HG02798 (cell line): ENCODE measurements at regions not wholly inside any gene's neighbourhood (a gene's known extent, or its start where the extent isn't known, plus 50 kb on each side); places are given as distances from the start of the nearest gene placed in this dataset.

Experiments used
- ATAC-seq: cut with Tn5 transposase; IDR thresholded peaks from one replicate; pipeline ENCODE4 v1.9.1; 2021; ENCODE audit warnings: mild to moderate bottlenecking; ENCODE audit not compliant: unreplicated experiment, poor library complexity

- no peak for ATAC-seq
Measured at GRCh38 chr2:220887876-220888275, 684.2 kb downstream of the EPHA4 start.

- ATAC-seq: no peak
Measured at GRCh38 chr2:220890931-220891330, 681.2 kb downstream of the EPHA4 start.

- no peak for ATAC-seq
Measured at GRCh38 chr2:220891405-220891804, 680.7 kb downstream of the EPHA4 start.

- no peak for ATAC-seq
Measured at GRCh38 chr2:220892018-220892634, 680.0 kb downstream of the EPHA4 start.

GRCh38 chr2:220893411-220893810 lies 678.7 kb downstream of the EPHA4 start:
- no peak for ATAC-seq

GRCh38 chr2:220894069-220894468 lies 678.0 kb downstream of the EPHA4 start:
- ATAC-seq: no peak

GRCh38 chr2:220899492-220899891 lies 672.6 kb downstream of the EPHA4 start:
- ATAC-seq: no peak

GRCh38 chr2:220904015-220904414 lies 668.1 kb downstream of the EPHA4 start:
- ATAC-seq: no peak

GRCh38 chr2:220913384-220913783 lies 658.7 kb downstream of the EPHA4 start:
- no peak for ATAC-seq

- no peak for ATAC-seq
Measured at GRCh38 chr2:220915092-220915623, 656.9 kb downstream of the EPHA4 start.

GRCh38 chr2:220916931-220917330 lies 655.2 kb downstream of the EPHA4 start:
- ATAC-seq: no peak

- no peak for ATAC-seq
Measured at GRCh38 chr2:220930271-220931076, 641.6 kb downstream of the EPHA4 start.

GRCh38 chr2:220931491-220931890 lies 640.6 kb downstream of the EPHA4 start:
- ATAC-seq: no peak

- ATAC-seq: no peak
Measured at GRCh38 chr2:220932041-220932440, 640.1 kb downstream of the EPHA4 start.

- peak; percentile 79 for ATAC-seq
Measured at GRCh38 chr2:220935789-220936321, 636.2 kb downstream of the EPHA4 start.

- ATAC-seq: no peak
Measured at GRCh38 chr2:220936641-220937197, 635.4 kb downstream of the EPHA4 start.

GRCh38 chr2:220937245-220937644 lies 634.9 kb downstream of the EPHA4 start:
- ATAC-seq: no peak

- ATAC-seq: no peak
Measured at GRCh38 chr2:220940646-220941045, 631.5 kb downstream of the EPHA4 start.

GRCh38 chr2:220941683-220942082 lies 630.4 kb downstream of the EPHA4 start:
- ATAC-seq: no peak

- ATAC-seq: no peak
Measured at GRCh38 chr2:220946552-220946951, 625.6 kb downstream of the EPHA4 start.

- ATAC-seq: no peak
Measured at GRCh38 chr2:220948579-220948978, 623.5 kb downstream of the EPHA4 start.
